ENCODE measurements at regions not wholly inside any gene's neighbourhood (a gene's known extent, or its start where the extent isn't known, plus 50 kb on each side); places are given as distances from the start of the nearest gene placed in this dataset.

- H3K9me3 ChIP-seq (replicated peaks; ENCODE audit: control insufficient read depth, insufficient read depth, low read length): no peaks in the 10 kb centered on the region
- dilution Hi-C loops (cut with MboI; ENCODE audit: extremely low pct_ligation_motif_present, low sequenced_read_pairs): no loop called here
- H3K27me3 ChIP-seq (ENCODE audit: control insufficient read depth in 2 of 2, insufficient read depth in 2 of 2, low read length in 2 of 2): no peaks in the 10 kb centered on the region
- intact Hi-C loops (cut with micrococcal nuclease): no loop called here
- no peak for DNase-seq (ENCODE audit: low read depth, low spot score)
- no peak overlapping the region for H3K9ac ChIP-seq (replicated peaks; ENCODE audit: extremely low read depth, insufficient read depth, low read length)
- TF ChIP-seq JUN (IDR thresholded peaks at IDR 0.05; ENCODE audit: borderline replicate concordance, insufficient read depth, insufficient read length, low read depth) (no peak), GATA2 (IDR thresholded peaks at IDR 0.05; ENCODE audit: insufficient read depth, insufficient read length, low read depth, low read length) (no peak), CTCF (IDR thresholded peaks at IDR 0.05; ENCODE audit: extremely low read depth in 1 of 2, insufficient read depth in 1 of 2, low read depth in 1 of 2, low read length in 2 of 2) (no peak), MAX (IDR thresholded peaks at IDR 0.05; ENCODE audit: insufficient read depth, insufficient read length) (no peak), FOS (IDR thresholded peaks at IDR 0.05; ENCODE audit: borderline replicate concordance, insufficient read depth, low read length) (no peak), POLR2A (IDR thresholded peaks at IDR 0.05; ENCODE audit: low read depth, low read length) (no peak), MYC (IDR thresholded peaks at IDR 0.05; ENCODE audit: low read depth, low read length) (no peak), POLR2AphosphoS5 (IDR thresholded peaks at IDR 0.05; ENCODE audit: insufficient read depth, low read depth, low read length) (no peak), EZH2 (IDR thresholded peaks at IDR 0.05; ENCODE audit: borderline replicate concordance, low read depth, low read length, severe bottlenecking) (no peak)
- POLR2A ChIA-PET: no interaction called here
- H3K4me3 ChIP-seq (replicated peaks in 1 of 3; ENCODE audit: insufficient read depth in 1 of 3, low read depth in 1 of 3, low read length in 3 of 3): no peak overlapping the region
- H2AFZ ChIP-seq (ENCODE audit: low read depth, low read length): no peak overlapping the region
- H4K20me1 ChIP-seq (replicated peaks; ENCODE audit: control insufficient read depth, extremely low read depth, insufficient read depth, low read length): no peaks in the 10 kb centered on the region
- CTCF ChIA-PET: no interaction called here
- no TSS peak for BruUV-seq (replicated peaks)
- H3K36me3 ChIP-seq (ENCODE audit: control insufficient read depth in 2 of 2, extremely low read depth in 1 of 2, insufficient read depth in 2 of 2, low read length in 2 of 2): no peaks in the 10 kb centered on the region
- H3K4me2 ChIP-seq (ENCODE audit: insufficient read depth, low read length): no peak overlapping the region
- H3K4me1 ChIP-seq (ENCODE audit: control insufficient read depth, extremely low read depth, insufficient read depth, low read length): no peaks in the 10 kb centered on the region
- no peak overlapping the region for H3K27ac ChIP-seq (ENCODE audit: insufficient read depth, low read depth, low read length)
- H3K79me2 ChIP-seq (ENCODE audit: control insufficient read depth, insufficient read depth, low read length): no peaks in the 10 kb centered on the region
- no peak for FAIRE-seq
- H3K9me1 ChIP-seq (replicated peaks; ENCODE audit: control insufficient read depth, extremely low read depth, insufficient read depth, low read length): no peaks in the 10 kb centered on the region
Measured at GRCh38 chr21:31408301-31409088, 64.4 kb upstream of the TIAM1 start.
